Endodermal cell (in vitro differentiated cells): ENCODE measurements at regions not wholly inside any gene's neighbourhood (a gene's known extent, or its start where the extent isn't known, plus 50 kb on each side); places are given as distances from the start of the nearest gene placed in this dataset.

ENCODE experiments used
- DNase-seq: peaks from one replicate; pipeline ENCODE4 v3.0.0-alpha.2; 2017
- H3K27ac ChIP-seq: 2 replicates; pipeline ENCODE4 v1.5.1; 2013; ENCODE audit warnings: mild to moderate bottlenecking, low read depth, low read length, moderate library complexity
- H3K27me3 ChIP-seq: 2 replicates; pipeline ENCODE4 v1.6.1; 2013; ENCODE audit warnings: mild to moderate bottlenecking, low read length, moderate library complexity; ENCODE audit not compliant: insufficient read depth, control insufficient read depth, poor library complexity, severe bottlenecking
- H3K36me3 ChIP-seq: 2 replicates; pipeline ENCODE4 v1.7.0; 2013; ENCODE audit warnings: mild to moderate bottlenecking, low read length, moderate library complexity; ENCODE audit not compliant: control insufficient read depth, insufficient read depth
- H3K4me1 ChIP-seq: one replicate; pipeline ENCODE4 v1.7.0; 2013; ENCODE audit warnings: low read length; ENCODE audit not compliant: control insufficient read depth, insufficient read depth
- H3K4me3 ChIP-seq: 2 replicates; pipeline ENCODE4 v1.5.1; 2013; ENCODE audit warnings: mild to moderate bottlenecking, low read length, moderate library complexity
- H3K9ac ChIP-seq: 2 replicates; pipeline ENCODE4 v1.6.1; 2013; ENCODE audit warnings: mild to moderate bottlenecking, low read length, moderate library complexity; ENCODE audit not compliant: poor library complexity, severe bottlenecking; ENCODE audit errors: extremely low read depth
- H3K9me3 ChIP-seq: 2 replicates; pipeline ENCODE4 v1.6.1; 2013; ENCODE audit warnings: mild to moderate bottlenecking, low read length, moderate library complexity; ENCODE audit not compliant: control insufficient read depth
- H3K27ac Mint-ChIP-seq: 2 replicates; pipeline ENCODE4 v1.8.0; 2020; ENCODE audit warnings: mixed read lengths
- H3K27me3 Mint-ChIP-seq: 2 replicates; pipeline ENCODE4 v1.8.0; 2021; ENCODE audit warnings: mild to moderate bottlenecking, mixed read lengths; ENCODE audit not compliant: insufficient read depth
- H3K36me3 Mint-ChIP-seq: 2 replicates; pipeline ENCODE4 v1.8.0; 2020; ENCODE audit warnings: low read depth, mixed read lengths
- H3K4me1 Mint-ChIP-seq: 2 replicates; pipeline ENCODE4 v1.8.0; 2020; ENCODE audit warnings: mixed read lengths
- H3K4me3 Mint-ChIP-seq: 2 replicates; pipeline ENCODE4 v1.8.0; 2020; ENCODE audit warnings: mild to moderate bottlenecking, moderate library complexity, mixed read lengths
- H3K9me3 Mint-ChIP-seq: 2 replicates; pipeline ENCODE4 v1.8.0; 2020; ENCODE audit warnings: mild to moderate bottlenecking, mixed read lengths
- CTCF ChIP-seq: fragments of 200-600 bp; sonication (generic); conservative IDR thresholded peaks from 2 replicates; pipeline ENCODE4 v1.5.0; 2021; ENCODE audit warnings: antibody characterized with exemption, mild to moderate bottlenecking
- WGBS, 2 experiments: methylation state at CpG; one replicate each; pipeline versions ENCODE4 v1.1.5 to v1.1.7; 2013; ENCODE audit warnings: missing lambda C conversion rate in 2 of 2, mixed read lengths in 1 of 2; ENCODE audit not compliant: insufficient coverage in 1 of 2, insufficient read length in 1 of 2; 5-methylcytosine and 5-hydroxymethylcytosine counted together

DNA sequence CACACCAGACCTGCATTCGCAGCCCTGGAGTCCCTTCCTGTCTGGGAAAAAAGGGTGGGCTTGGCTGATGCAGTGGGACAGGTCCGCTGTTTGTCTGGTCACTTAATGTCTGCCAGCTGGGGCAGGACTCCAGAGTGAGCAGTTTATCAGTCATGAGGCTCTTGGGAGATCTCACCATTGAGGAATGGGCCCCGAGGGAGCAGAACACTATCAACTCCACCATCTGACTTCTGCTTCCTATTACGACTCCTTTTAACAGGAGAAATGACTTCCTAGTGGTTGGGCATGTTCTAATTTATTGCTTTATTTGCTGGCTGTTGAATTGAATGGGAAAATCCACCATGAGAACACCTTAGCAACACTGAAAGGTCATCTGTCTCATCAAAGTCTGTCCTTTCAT lies 182.5 kb upstream of the RASSF8 start:
- no peak overlapping the region for H3K9ac ChIP-seq
- 88% methylated on average over 4 of the region's 4 CpGs; no CpG with 5 or more reads in 1 of the 2 experiments for WGBS, 2 experiments
- H3K27me3 ChIP-seq = no peaks in the 10 kb centered on the region
- H3K27me3 Mint-ChIP-seq = peaks cover 2% of the 10 kb centered on the region
- H3K9me3 ChIP-seq = no peaks in the 10 kb centered on the region
- peak; percentile 50 for DNase-seq
- peaks cover 8% of the 10 kb centered on the region for H3K4me1 ChIP-seq
- no peaks in the 10 kb centered on the region for H3K36me3 ChIP-seq
- no peak overlapping the region for H3K27ac Mint-ChIP-seq
- no peaks in the 10 kb centered on the region for H3K9me3 Mint-ChIP-seq
- peaks cover 33% of the 10 kb centered on the region for H3K4me1 Mint-ChIP-seq
- no peak overlapping the region for H3K27ac ChIP-seq
- no peaks in the 10 kb centered on the region for H3K36me3 Mint-ChIP-seq
- H3K4me3 ChIP-seq = no peak overlapping the region
- no peak for TF ChIP-seq CTCF
- H3K4me3 Mint-ChIP-seq = no peak overlapping the region

- no peak for DNase-seq
- 80 to 83% methylated on average over 2 to 3 of the region's 3 CpGs for WGBS, 2 experiments
- Mint-ChIP-seq H3K27ac (no peak overlapping the region), H3K9me3 (no peaks in the 10 kb centered on the region), H3K36me3 (no peaks in the 10 kb centered on the region), H3K27me3 (peaks cover 2% of the 10 kb centered on the region), H3K4me1 (peaks cover 17% of the 10 kb centered on the region), H3K4me3 (no peak overlapping the region)
- no peaks in the 10 kb centered on the region for H3K36me3 ChIP-seq
- H3K4me3 ChIP-seq = no peak overlapping the region
- H3K27ac ChIP-seq = no peak overlapping the region
- H3K27me3 ChIP-seq = no peaks in the 10 kb centered on the region
- no peak for TF ChIP-seq CTCF
- H3K9ac ChIP-seq = no peak overlapping the region
- peaks cover 6% of the 10 kb centered on the region for H3K4me1 ChIP-seq
- no peaks in the 10 kb centered on the region for H3K9me3 ChIP-seq
Observed at GRCh38 chr12:25780771-25781170, 177.7 kb upstream of the RASSF8 start.

DNA sequence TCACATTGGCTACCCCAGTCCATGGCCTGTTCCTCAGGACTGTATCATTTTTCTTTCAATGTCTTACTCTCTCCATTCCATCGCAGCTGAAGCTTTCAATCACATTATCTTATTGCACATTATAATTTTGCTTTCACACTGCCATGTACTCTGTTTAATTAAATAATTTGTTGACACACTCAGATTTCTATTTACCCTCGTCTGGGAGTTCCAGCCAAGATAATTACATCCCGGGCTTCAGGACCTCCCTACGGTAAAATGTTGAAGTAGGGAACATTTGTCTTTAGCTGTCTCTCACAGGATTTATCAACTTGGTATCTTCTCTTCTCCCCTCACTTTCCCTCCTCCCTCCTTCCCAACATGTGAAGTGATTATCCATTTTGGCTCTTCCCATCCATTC lies 177.2 kb upstream of the RASSF8 start:
- Mint-ChIP-seq H3K4me3 (no peak overlapping the region), H3K36me3 (no peaks in the 10 kb centered on the region), H3K4me1 (peaks cover 12% of the 10 kb centered on the region), H3K27me3 (peaks cover 2% of the 10 kb centered on the region), H3K9me3 (no peaks in the 10 kb centered on the region), H3K27ac (peak overlapping the region; percentile 3)
- DNase-seq = no peak
- Histone ChIP-seq H3K4me3 (no peak overlapping the region), H3K9me3 (no peaks in the 10 kb centered on the region), H3K27ac (no peak overlapping the region), H3K9ac (no peak overlapping the region), H3K4me1 (peaks cover 6% of the 10 kb centered on the region), H3K36me3 (no peaks in the 10 kb centered on the region), H3K27me3 (no peaks in the 10 kb centered on the region)
- WGBS, 2 experiments = 73 to 89% methylated on average over 3 to 4 of the region's 4 CpGs
- TF ChIP-seq CTCF = no peak
